Cerebellar nuclear complex (tissue), 1 donor: ENCODE measurements at regions not wholly inside any gene's neighbourhood (a gene's known extent, or its start where the extent isn't known, plus 50 kb on each side); places are given as distances from the start of the nearest gene placed in this dataset.

Experiments used
- DNase-seq, 2 experiments: peaks; one replicate each; lab custom pipeline; 2025; lab: John Stamatoyannopoulos, UW

- DNase-seq: no peak
Observed at GRCh38 chr2:217477583-217477982, 525.2 kb downstream of the TNS1 start.

GRCh38 chr2:217475791-217476190 lies 527.0 kb downstream of the TNS1 start:
- DNase-seq: no peak

- DNase-seq: no peak
Observed at GRCh38 chr2:217475101-217475500, 527.7 kb downstream of the TNS1 start.

GRCh38 chr2:217471319-217471718 lies 531.5 kb downstream of the TNS1 start:
- DNase-seq: no peak

GRCh38 chr2:217469203-217469810 lies 533.5 kb downstream of the TNS1 start:
- DNase-seq: no peak

GRCh38 chr2:217468042-217468830 lies 534.6 kb downstream of the TNS1 start:
- DNase-seq: no peak

GRCh38 chr2:217467331-217467730 lies 535.5 kb downstream of the TNS1 start:
- DNase-seq: no peak

GRCh38 chr2:217466805-217467204 lies 536.0 kb downstream of the TNS1 start:
- DNase-seq: no peak

- no peak for DNase-seq
Observed at GRCh38 chr2:217466104-217466503, 536.7 kb downstream of the TNS1 start.

- DNase-seq: no peak
Observed at GRCh38 chr2:217465100-217465499, 537.7 kb downstream of the TNS1 start.

- DNase-seq: no peak
Observed at GRCh38 chr2:217463402-217464075, 539.3 kb downstream of the TNS1 start.

- DNase-seq: no peak
Observed at GRCh38 chr2:217462121-217462520, 540.7 kb downstream of the TNS1 start.

- no peak for DNase-seq
Observed at GRCh38 chr2:217461674-217462073, 541.1 kb downstream of the TNS1 start.

GRCh38 chr2:217459680-217460405 lies 543.0 kb downstream of the TNS1 start:
- DNase-seq: no peak

GRCh38 chr2:217459016-217459415 lies 543.8 kb downstream of the TNS1 start:
- DNase-seq: no peak

GRCh38 chr2:217456016-217456415 lies 546.8 kb downstream of the TNS1 start:
- DNase-seq: no peak

- no peak for DNase-seq
Observed at GRCh38 chr2:217452928-217453327, 549.9 kb downstream of the TNS1 start.

- no peak for DNase-seq
Observed at GRCh38 chr2:217451666-217452065, 551.1 kb downstream of the TNS1 start.

- DNase-seq: no peak
Observed at GRCh38 chr2:217449444-217449843, 553.4 kb downstream of the TNS1 start.

GRCh38 chr2:217448860-217449259 lies 553.9 kb downstream of the TNS1 start:
- no peak for DNase-seq

GRCh38 chr2:217445723-217446122 lies 557.1 kb downstream of the TNS1 start:
- DNase-seq: no peak

- DNase-seq: no peak
Observed at GRCh38 chr2:217444932-217445331, 557.9 kb downstream of the TNS1 start.
